HepG2 (cell line): ENCODE measurements at regions not wholly inside any gene's neighbourhood (a gene's known extent, or its start where the extent isn't known, plus 50 kb on each side); places are given as distances from the start of the nearest gene placed in this dataset.

ENCODE experiments used
- ATAC-seq: fragments of 200-7000 bp; cut with Tn5 transposase; 3 replicates; pipeline ENCODE4 v1.9.1; 2020; ENCODE audit warnings: mild to moderate bottlenecking, moderate library complexity
- BruUV-seq: library from RNA; stranded (reverse); fragments of 400-500 nt; replicated peaks from 2 replicates; lab custom pipeline; 2021; lab: Mats Ljungman, UMichigan
- CTCF ChIA-PET: fragments of 300-600 bp; formaldehyde crosslinking; extraction: SDS; loops from one replicate; lab custom pipeline; 2021; ENCODE audit warnings: low total read pairs, inconsistent platforms, low intra/inter-chr PET ratio; lab: Yijun Ruan, JAX
- POLR2A ChIA-PET: fragments of 350-600 bp; sonication (Branson Sonifier 250); formaldehyde crosslinking; loops from one replicate; lab custom pipeline; 2020; ENCODE audit warnings: antibody characterized with exemption, inconsistent platforms; lab: Yijun Ruan, JAX
- DNase-seq: peaks from one replicate; pipeline ENCODE4 v3.0.0-alpha.2; 2015; ENCODE audit warnings: low spot score
- FAIRE-seq: peaks from 3 replicates; lab custom pipeline; 2011; peaks lifted over from hg19 to GRCh38; lab: Jason Lieb, UNC
- H2AFZ ChIP-seq: one replicate; pipeline ENCODE4 v1.6.1; 2011; ENCODE audit warnings: low read length, inconsistent platforms
- H3K27ac ChIP-seq: fragments of 300-600 bp; 3 replicates; pipeline ENCODE4 v1.8.0; 2011; ENCODE audit warnings: mixed run types, mild to moderate bottlenecking, mixed read lengths, low read length, inconsistent platforms; ENCODE audit not compliant: insufficient read depth; ENCODE audit errors: extremely low read length
- H3K27me3 ChIP-seq, 2 experiments: fragments of 200-600 bp in 1 of 2; 2 replicates in 1 of 2; 3 replicates in 1 of 2; pipeline versions ENCODE4 v1.6.0 to v1.8.0; 2011; ENCODE audit warnings: low read length in 2 of 2, mild to moderate bottlenecking in 2 of 2, moderate library complexity in 2 of 2, inconsistent platforms in 1 of 2; ENCODE audit not compliant: insufficient read depth in 2 of 2, control insufficient read depth in 1 of 2
- H3K36me3 ChIP-seq, 2 experiments: fragments of 200-600 bp in 1 of 2; replicated peaks in 1 of 2; 2 replicates in 1 of 2; 3 replicates in 1 of 2; pipeline versions ENCODE4 v1.5.1 to v1.8.0; 2011; ENCODE audit warnings: low read length in 2 of 2, inconsistent platforms in 1 of 2; ENCODE audit not compliant: insufficient read depth in 2 of 2, control insufficient read depth in 1 of 2
- H3K4me1 ChIP-seq: 2 replicates; pipeline ENCODE4 v1.5.1; 2012; ENCODE audit warnings: low read length, inconsistent platforms; ENCODE audit not compliant: insufficient read depth
- H3K4me2 ChIP-seq: 2 replicates; pipeline ENCODE4 v1.6.0; 2011; ENCODE audit warnings: low read depth, low read length, inconsistent platforms
- H3K4me3 ChIP-seq, 3 experiments: fragments of 200-600 bp in 1 of 3; sonication (generic), shearing (Covaris generic) in 1 of 3; replicated peaks in 1 of 3; 2 replicates each; pipeline ENCODE4 v1.5.1; 2011 to 2016; ENCODE audit warnings: low read length in 3 of 3, inconsistent platforms in 2 of 3, low read depth in 2 of 3, mild to moderate bottlenecking in 2 of 3, control low read depth in 1 of 3, mixed read lengths in 1 of 3; ENCODE audit not compliant: insufficient read depth in 1 of 3
- H3K79me2 ChIP-seq: one replicate; pipeline ENCODE4 v1.6.1; 2011; ENCODE audit warnings: low read length, inconsistent platforms; ENCODE audit not compliant: insufficient read depth
- H3K9ac ChIP-seq: 2 replicates; pipeline ENCODE4 v1.6.0; 2011; ENCODE audit warnings: mild to moderate bottlenecking, low read depth, low read length, inconsistent platforms; ENCODE audit not compliant: insufficient read depth
- H3K9me3 ChIP-seq: 2 replicates; pipeline ENCODE4 v1.5.1; 2012; ENCODE audit warnings: mild to moderate bottlenecking, low read length
- H4K20me1 ChIP-seq: 2 replicates; pipeline ENCODE4 v1.6.0; 2011; ENCODE audit warnings: inconsistent platforms, mild to moderate bottlenecking, low read length, moderate library complexity; ENCODE audit not compliant: insufficient read depth
- ATF4 ChIP-seq, 2 experiments: fragments of 450-650 bp in 1 of 2; sonication (generic) in 1 of 2; formaldehyde crosslinking; IDR thresholded peaks; 2 replicates each; pipeline versions ENCODE4 v1.5.0 to v1.8.0; 2020 to 2022; ENCODE audit warnings: mild to moderate bottlenecking in 1 of 2, missing genetic modification reagents in 1 of 2
- MEIS1 ChIP-seq: sonication (generic); formaldehyde crosslinking; IDR thresholded peaks from 2 replicates; pipeline ENCODE4 v1.9.0; 2021; ENCODE audit warnings: mild to moderate bottlenecking, missing genetic modification reagents, moderate library complexity, borderline replicate concordance
- MIER2 ChIP-seq: IDR thresholded peaks from 2 replicates; pipeline ENCODE4 v1.6.1; 2016; ENCODE audit warnings: missing biosample characterization, missing genetic modification reagents
- NR1H2 ChIP-seq: sonication (generic); formaldehyde crosslinking; IDR thresholded peaks from 2 replicates; pipeline ENCODE4 v1.8.1; 2022; ENCODE audit warnings: low read depth, missing genetic modification reagents, borderline replicate concordance
- SKIL ChIP-seq: sonication (generic); formaldehyde crosslinking; IDR thresholded peaks from 2 replicates; pipeline ENCODE4 v1.8.0; 2022; ENCODE audit warnings: missing genetic modification reagents, mild to moderate bottlenecking, moderate library complexity, borderline replicate concordance
- TIGD3 ChIP-seq: sonication (generic); formaldehyde crosslinking; IDR thresholded peaks from 2 replicates; pipeline ENCODE4 v1.5.1; 2020; ENCODE audit warnings: mild to moderate bottlenecking, missing genetic modification reagents, borderline replicate concordance
- ZFP90 ChIP-seq: sonication (generic); formaldehyde crosslinking; IDR thresholded peaks from 2 replicates; pipeline ENCODE4 v1.8.0; 2022; ENCODE audit warnings: missing genetic modification reagents, mild to moderate bottlenecking, inconsistent platforms, borderline replicate concordance
- ZNF354B ChIP-seq: sonication (generic); formaldehyde crosslinking; IDR thresholded peaks from 2 replicates; pipeline ENCODE4 v1.8.0; 2022; ENCODE audit warnings: mild to moderate bottlenecking, missing genetic modification reagents
- ZNF441 ChIP-seq: sonication (generic); formaldehyde crosslinking; IDR thresholded peaks from 2 replicates; pipeline ENCODE4 v1.7.0; 2021; ENCODE audit warnings: missing genetic modification reagents, borderline replicate concordance
- WGBS: methylation state at CpG from one replicate; pipeline ENCODE4 v1.1.6; 2017; ENCODE audit warnings: low lambda C conversion rate; 5-methylcytosine and 5-hydroxymethylcytosine counted together
- in situ Hi-C: cut with HindIII; loops from 2 replicates; pipeline ENCODE4 v1.10.0; 2017; ENCODE audit warnings: low pct_unique_long_range_greater_than_20kb; ENCODE audit not compliant: extremely low pct_ligation_motif_present
- intact Hi-C: fragments of 100-400 bp; cut with micrococcal nuclease; formaldehyde crosslinking; loops from one replicate; pipeline ENCODE4 v1.10.0; 2022; ENCODE audit not compliant: unreplicated experiment

GRCh38 chr13:56134524-56134923, 1006.2 kb upstream of the PRR20A start (continued):
- TF ChIP-seq NR1H2 (CRISPR knock-in tag) (no peak), ZNF441 (CRISPR knock-in tag) (no peak), ZNF354B (CRISPR knock-in tag) (no peak), TIGD3 (no peak), SKIL (CRISPR knock-in tag) (no peak), MEIS1 (no peak), ZFP90 (CRISPR knock-in tag) (no peak), MIER2 (CRISPR knock-in tag) (no peak)

- ChIA-PET POLR2A (no interaction called here), CTCF (no interaction called here)
- no TSS peak for BruUV-seq
- no peak overlapping the region for H3K4me2 ChIP-seq
- no peak overlapping the region for H2AFZ ChIP-seq
- TF ChIP-seq ATF4 (CRISPR knock-in tag; IDR thresholded peaks at IDR 0.05) = no peak
- no peak for ATAC-seq
- no peaks in the 10 kb centered on the region for H4K20me1 ChIP-seq
- no peak overlapping the region for H3K4me3 ChIP-seq
- no peak for DNase-seq
- H3K9ac ChIP-seq = no peak overlapping the region
- in situ Hi-C loops = no loop called here
- no peak overlapping the region for H3K27ac ChIP-seq
- WGBS = 0% methylated on average over 2 of the region's 2 CpGs
- intact Hi-C loops = no loop called here
- H3K27me3 ChIP-seq = no peaks in the 10 kb centered on the region
- no peaks in the 10 kb centered on the region for H3K36me3 ChIP-seq
- no peak for FAIRE-seq
- H3K4me1 ChIP-seq = no peaks in the 10 kb centered on the region
- no peaks in the 10 kb centered on the region for H3K79me2 ChIP-seq
- peaks cover 57% of the 10 kb centered on the region for H3K9me3 ChIP-seq
Observed at GRCh38 chr13:56166864-56167263, 973.9 kb upstream of the PRR20A start.
